K562 (cell line): ENCODE measurements at regions not wholly inside any gene's neighbourhood (a gene's known extent, or its start where the extent isn't known, plus 50 kb on each side); places are given as distances from the start of the nearest gene placed in this dataset.

ENCODE experiments used
- ATAC-seq: fragments of 200-7000 bp; cut with Tn5 transposase; 3 replicates; pipeline ENCODE4 v1.9.1; 2020; ENCODE audit warnings: moderate library complexity
- BruUV-seq: library from RNA; stranded (reverse); fragments of 400-500 nt; replicated peaks from 2 replicates; lab custom pipeline; 2021; lab: Mats Ljungman, UMichigan
- CTCF ChIA-PET: fragments of 300-600 bp; formaldehyde crosslinking; extraction: SDS; loops from one replicate; lab custom pipeline; 2021; ENCODE audit warnings: low intra/inter-chr PET ratio; lab: Yijun Ruan, JAX
- POLR2A ChIA-PET: fragments of 300-600, 350-650 bp; sonication (Branson Sonifier 250); formaldehyde crosslinking; extraction: SDS; loops from one replicate; lab custom pipeline; 2021; ENCODE audit warnings: antibody characterized with exemption, inconsistent platforms; lab: Yijun Ruan, JAX
- DNase-seq, 4 experiments: peaks; one replicate each; pipeline versions ENCODE4 v3.0.0 to v3.0.0-alpha.2; 2011 to 2018; ENCODE audit warnings: low spot score in 3 of 4, mixed read lengths in 3 of 4; ENCODE audit errors: extremely low read depth in 1 of 4
- FAIRE-seq: peaks from 2 replicates; lab custom pipeline; 2011; peaks lifted over from hg19 to GRCh38; lab: Jason Lieb, UNC
- H2AFZ ChIP-seq: 2 replicates; pipeline ENCODE4 v1.6.0; 2011; ENCODE audit warnings: low read depth, low read length, control low read depth, inconsistent platforms
- H3K27ac ChIP-seq: fragments of 200-600 bp; 3 replicates; pipeline ENCODE4 v1.8.0; 2011; ENCODE audit warnings: low read depth, mild to moderate bottlenecking, control low read depth, inconsistent platforms, low read length, moderate library complexity, mixed read lengths; ENCODE audit errors: extremely low read depth
- H3K27me3 ChIP-seq, 2 experiments: fragments of 300-600 bp in 1 of 2; 2 replicates in 1 of 2; 3 replicates in 1 of 2; pipeline versions ENCODE4 v1.6.0 to v1.8.0; 2011; ENCODE audit warnings: inconsistent platforms in 2 of 2, low read length in 2 of 2, mild to moderate bottlenecking in 1 of 2, mixed read lengths in 1 of 2, moderate library complexity in 1 of 2; ENCODE audit not compliant: control insufficient read depth in 2 of 2, insufficient read depth in 2 of 2
- H3K36me3 ChIP-seq: fragments of 300-600 bp; 3 replicates; pipeline ENCODE4 v1.8.0; 2011; ENCODE audit warnings: mild to moderate bottlenecking, low read length, inconsistent platforms; ENCODE audit not compliant: control insufficient read depth, insufficient read depth
- H3K4me1 ChIP-seq, 2 experiments: fragments of 200-600 bp in 1 of 2; replicated peaks in 1 of 2; 2 replicates in 1 of 2; 3 replicates in 1 of 2; pipeline versions ENCODE4 v1.5.1 to v1.8.0; 2011; ENCODE audit warnings: inconsistent platforms in 2 of 2, low read length in 2 of 2, mild to moderate bottlenecking in 1 of 2, mixed read lengths in 1 of 2, moderate library complexity in 1 of 2; ENCODE audit not compliant: control insufficient read depth in 2 of 2, insufficient read depth in 2 of 2
- H3K4me2 ChIP-seq: 2 replicates; pipeline ENCODE4 v1.6.1; 2011; ENCODE audit warnings: low read length, control low read depth, inconsistent platforms, mixed read lengths; ENCODE audit not compliant: insufficient read depth
- H3K4me3 ChIP-seq: fragments of 200-600 bp; sonication (generic), shearing (Covaris generic); 2 replicates; pipeline ENCODE4 v1.5.1; 2016; ENCODE audit warnings: control low read depth, inconsistent platforms
- H3K79me2 ChIP-seq: fragments of 200-600 bp; 3 replicates; pipeline ENCODE4 v1.8.0; 2011; ENCODE audit warnings: low read length, inconsistent platforms; ENCODE audit not compliant: control insufficient read depth, insufficient read depth
- H3K9ac ChIP-seq, 2 experiments: 2 replicates each; pipeline versions ENCODE4 v1.6.0 to v1.6.1; 2011; ENCODE audit warnings: low read depth in 2 of 2, low read length in 2 of 2, control low read depth in 1 of 2, inconsistent platforms in 1 of 2, mild to moderate bottlenecking in 1 of 2, mixed read lengths in 1 of 2; ENCODE audit not compliant: insufficient read depth in 1 of 2
- H3K9me1 ChIP-seq: one replicate; pipeline ENCODE4 v1.6.0; 2011; ENCODE audit warnings: inconsistent platforms, mild to moderate bottlenecking, low read length, moderate library complexity; ENCODE audit not compliant: control insufficient read depth, insufficient read depth
- H3K9me3 ChIP-seq: replicated peaks from 2 replicates; pipeline ENCODE4 v1.5.1; 2011; ENCODE audit warnings: low read depth, low read length, inconsistent platforms; ENCODE audit not compliant: control insufficient read depth, insufficient read depth
- H4K20me1 ChIP-seq: replicated peaks from 2 replicates; pipeline ENCODE4 v1.6.1; 2011; ENCODE audit warnings: low read length, inconsistent platforms, mixed read lengths; ENCODE audit not compliant: control insufficient read depth, insufficient read depth
- BRD4 ChIP-seq: fragments of 200-600 bp; sonication (generic); IDR thresholded peaks from 2 replicates; pipeline ENCODE4 v1.6.1; 2017; ENCODE audit warnings: inconsistent platforms
- ELF2 ChIP-seq: fragments of 250-450 bp; sonication (Bioruptor Pico); IDR thresholded peaks from 2 replicates; pipeline ENCODE4 v1.5.0; 2021; ENCODE audit warnings: mild to moderate bottlenecking
- MCM3 ChIP-seq: fragments of 450-650 bp; IDR thresholded peaks from 2 replicates; pipeline ENCODE4 v1.6.1; 2016
- POLR2AphosphoS5 ChIP-seq: IDR thresholded peaks from 2 replicates; pipeline ENCODE4 v1.6.1; 2011; ENCODE audit warnings: mild to moderate bottlenecking, low read depth, low read length, moderate library complexity; ENCODE audit not compliant: control insufficient read depth, insufficient read depth
- SREBF2 ChIP-seq: sonication (generic); formaldehyde crosslinking; IDR thresholded peaks from 2 replicates; pipeline ENCODE4 v1.4.0; 2020; ENCODE audit warnings: mild to moderate bottlenecking, missing genetic modification reagents
- ZNF133 ChIP-seq: fragments of 250-450 bp; sonication (Bioruptor Pico); IDR thresholded peaks from 2 replicates; pipeline ENCODE4 v1.4.0; 2020; ENCODE audit warnings: mild to moderate bottlenecking
- ZNF23 ChIP-seq: fragments of 250-450 bp; sonication (Bioruptor Pico); IDR thresholded peaks from 2 replicates; pipeline ENCODE4 v1.4.0; 2020; ENCODE audit warnings: mild to moderate bottlenecking
- ZNF764 ChIP-seq: fragments of 250-450 bp; sonication (Bioruptor Pico); IDR thresholded peaks from 2 replicates; pipeline ENCODE4 v1.4.0; 2020; ENCODE audit warnings: low read depth, mild to moderate bottlenecking, moderate library complexity
- WGBS: fragments of 100-300 bp; shearing (Covaris generic); methylation state at CpG from one replicate; pipeline ENCODE4 v1.1.6; 2016; ENCODE audit warnings: low coverage, mixed read lengths; ENCODE audit not compliant: insufficient coverage; ENCODE audit errors: missing lambda C conversion rate; 5-methylcytosine and 5-hydroxymethylcytosine counted together
- in situ Hi-C: fragments of 300-500 bp; cut with MboI; formaldehyde crosslinking; loops from 4 replicates; pipeline ENCODE4 v1.15.0; 2018; ENCODE audit warnings: inconsistent platforms, mixed read lengths
- intact Hi-C: fragments of 100-400 bp; cut with micrococcal nuclease; formaldehyde crosslinking; loops from 2 replicates; pipeline ENCODE4 v1.14.2; 2022
- TF ChIP-seq, protein P1 (sequence below): conservative IDR thresholded peaks from 2 replicates; pipeline ENCODE4 v1.6.1; 2011; ENCODE audit warnings: low read depth, mild to moderate bottlenecking, low read length; ENCODE audit not compliant: control insufficient read depth

- TF ChIP-seq ELF2 (CRISPR knock-in tag) (no peak), BRD4 (no peak), ZNF23 (no peak), SREBF2 (CRISPR knock-in tag) (no peak), POLR2AphosphoS5 (no peak)
- TF ChIP-seq, all 486 proteins: peak for 0
Observed at GRCh38 chr1:82932727-82933126, 1066.2 kb downstream of the TTLL7 start (continued).

GRCh38 chr1:82932207-82932606 is 1066.7 kb downstream of the TTLL7 start:
- no peak for DNase-seq
- Histone ChIP-seq H3K27me3 (no peaks in the 10 kb centered on the region), H3K36me3 (no peaks in the 10 kb centered on the region), H3K4me2 (no peak overlapping the region), H2AFZ (no peak overlapping the region), H3K27ac (no peak overlapping the region), H4K20me1 (no peaks in the 10 kb centered on the region), H3K79me2 (no peaks in the 10 kb centered on the region), H3K9ac (no peak overlapping the region), H3K9me1 (no peaks in the 10 kb centered on the region), H3K4me1 (no peaks in the 10 kb centered on the region), H3K9me3 (no peaks in the 10 kb centered on the region; the same call in 1 of the 2 replicates), H3K4me3 (no peak overlapping the region)
- in situ Hi-C loops: no loop called here
- ATAC-seq: no peak
- 9% methylated on average over 2 of the region's 2 CpGs for WGBS
- FAIRE-seq: no peak
- intact Hi-C loops: no loop called here
- CTCF ChIA-PET: no interaction called here
- BruUV-seq: no TSS peak
- TF ChIP-seq ZNF764 (CRISPR knock-in tag) (no peak), MCM3 (no peak), ZNF133 (CRISPR knock-in tag) (no peak)
- TF ChIP-seq, protein P1, sequence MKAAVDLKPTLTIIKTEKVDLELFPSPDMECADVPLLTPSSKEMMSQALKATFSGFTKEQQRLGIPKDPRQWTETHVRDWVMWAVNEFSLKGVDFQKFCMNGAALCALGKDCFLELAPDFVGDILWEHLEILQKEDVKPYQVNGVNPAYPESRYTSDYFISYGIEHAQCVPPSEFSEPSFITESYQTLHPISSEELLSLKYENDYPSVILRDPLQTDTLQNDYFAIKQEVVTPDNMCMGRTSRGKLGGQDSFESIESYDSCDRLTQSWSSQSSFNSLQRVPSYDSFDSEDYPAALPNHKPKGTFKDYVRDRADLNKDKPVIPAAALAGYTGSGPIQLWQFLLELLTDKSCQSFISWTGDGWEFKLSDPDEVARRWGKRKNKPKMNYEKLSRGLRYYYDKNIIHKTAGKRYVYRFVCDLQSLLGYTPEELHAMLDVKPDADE: no peak
- POLR2A ChIA-PET: no interaction called here
